Nephron (organoid): ENCODE measurements at regions not wholly inside any gene's neighbourhood (a gene's known extent, or its start where the extent isn't known, plus 50 kb on each side); places are given as distances from the start of the nearest gene placed in this dataset.

Experiments
- H3K27ac Mint-ChIP-seq, 3 experiments: 2 replicates each; pipeline ENCODE4 v1.8.0; 2020; ENCODE audit warnings: mixed read lengths in 3 of 3, mild to moderate bottlenecking in 2 of 3, moderate library complexity in 1 of 3
- H3K27me3 Mint-ChIP-seq: 2 replicates; pipeline ENCODE4 v1.8.0; 2021; ENCODE audit warnings: low read depth, mild to moderate bottlenecking, moderate library complexity, mixed read lengths
- H3K36me3 Mint-ChIP-seq: 2 replicates; pipeline ENCODE4 v1.8.0; 2020; ENCODE audit warnings: low read depth, mixed read lengths
- H3K4me1 Mint-ChIP-seq: 2 replicates; pipeline ENCODE4 v1.8.0; 2020; ENCODE audit warnings: mixed read lengths
- H3K4me3 Mint-ChIP-seq, 3 experiments: 2 replicates each; pipeline ENCODE4 v1.8.0; 2020; ENCODE audit warnings: mild to moderate bottlenecking in 3 of 3, mixed read lengths in 3 of 3, moderate library complexity in 2 of 3
- H3K9me3 Mint-ChIP-seq: 2 replicates; pipeline ENCODE4 v1.8.0; 2020; ENCODE audit warnings: mixed read lengths
- TF ChIP-seq, protein P1 (sequence below), 3 experiments: fragments of 200-600 bp; sonication (generic); IDR thresholded peaks; one replicate each; pipeline ENCODE4 v1.5.0; 2021; ENCODE audit warnings: antibody characterized with exemption in 3 of 3; ENCODE audit not compliant: unreplicated experiment in 3 of 3

DNA sequence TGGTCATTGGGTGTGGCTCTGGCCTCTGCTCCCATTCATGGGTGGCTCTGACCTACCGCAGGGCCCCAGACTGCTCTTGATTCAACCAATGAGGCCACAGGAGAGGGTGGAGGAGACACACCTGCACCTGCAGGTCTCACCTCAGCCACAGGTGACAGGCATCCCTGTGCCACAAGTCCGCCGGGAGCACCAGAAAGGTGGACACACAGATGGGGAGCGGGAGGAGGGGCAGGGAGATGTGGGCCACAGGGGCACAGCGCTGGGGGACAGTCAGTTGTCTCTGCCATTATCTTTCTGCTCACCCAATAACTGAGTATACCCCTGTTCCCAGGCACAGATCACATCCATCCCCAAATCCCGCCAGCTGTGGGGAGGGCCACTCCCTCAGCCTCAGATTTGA, 189.1 kb upstream of the SALL3 start:
- Mint-ChIP-seq H3K27me3 (peaks cover 24% of the 10 kb centered on the region), H3K9me3 (no peaks in the 10 kb centered on the region), H3K36me3 (no peaks in the 10 kb centered on the region), H3K4me1 (no peaks in the 10 kb centered on the region), H3K27ac (no peak overlapping the region), H3K4me3 (no peak overlapping the region)
- TF ChIP-seq, protein P1, sequence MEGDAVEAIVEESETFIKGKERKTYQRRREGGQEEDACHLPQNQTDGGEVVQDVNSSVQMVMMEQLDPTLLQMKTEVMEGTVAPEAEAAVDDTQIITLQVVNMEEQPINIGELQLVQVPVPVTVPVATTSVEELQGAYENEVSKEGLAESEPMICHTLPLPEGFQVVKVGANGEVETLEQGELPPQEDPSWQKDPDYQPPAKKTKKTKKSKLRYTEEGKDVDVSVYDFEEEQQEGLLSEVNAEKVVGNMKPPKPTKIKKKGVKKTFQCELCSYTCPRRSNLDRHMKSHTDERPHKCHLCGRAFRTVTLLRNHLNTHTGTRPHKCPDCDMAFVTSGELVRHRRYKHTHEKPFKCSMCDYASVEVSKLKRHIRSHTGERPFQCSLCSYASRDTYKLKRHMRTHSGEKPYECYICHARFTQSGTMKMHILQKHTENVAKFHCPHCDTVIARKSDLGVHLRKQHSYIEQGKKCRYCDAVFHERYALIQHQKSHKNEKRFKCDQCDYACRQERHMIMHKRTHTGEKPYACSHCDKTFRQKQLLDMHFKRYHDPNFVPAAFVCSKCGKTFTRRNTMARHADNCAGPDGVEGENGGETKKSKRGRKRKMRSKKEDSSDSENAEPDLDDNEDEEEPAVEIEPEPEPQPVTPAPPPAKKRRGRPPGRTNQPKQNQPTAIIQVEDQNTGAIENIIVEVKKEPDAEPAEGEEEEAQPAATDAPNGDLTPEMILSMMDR (IDR thresholded peaks at IDR 0.05; ENCODE audit: unreplicated experiment in 3 of 3), result no peak

GRCh38 chr18:78790960-78791359, 188.7 kb upstream of the SALL3 start:
- Mint-ChIP-seq H3K9me3 (no peaks in the 10 kb centered on the region), H3K4me1 (no peaks in the 10 kb centered on the region), H3K4me3 (no peak overlapping the region), H3K27ac (no peak overlapping the region), H3K27me3 (peaks cover 24% of the 10 kb centered on the region), H3K36me3 (no peaks in the 10 kb centered on the region)
- TF ChIP-seq, protein P1 (IDR thresholded peaks at IDR 0.05; ENCODE audit: unreplicated experiment in 3 of 3), result no peak

DNA sequence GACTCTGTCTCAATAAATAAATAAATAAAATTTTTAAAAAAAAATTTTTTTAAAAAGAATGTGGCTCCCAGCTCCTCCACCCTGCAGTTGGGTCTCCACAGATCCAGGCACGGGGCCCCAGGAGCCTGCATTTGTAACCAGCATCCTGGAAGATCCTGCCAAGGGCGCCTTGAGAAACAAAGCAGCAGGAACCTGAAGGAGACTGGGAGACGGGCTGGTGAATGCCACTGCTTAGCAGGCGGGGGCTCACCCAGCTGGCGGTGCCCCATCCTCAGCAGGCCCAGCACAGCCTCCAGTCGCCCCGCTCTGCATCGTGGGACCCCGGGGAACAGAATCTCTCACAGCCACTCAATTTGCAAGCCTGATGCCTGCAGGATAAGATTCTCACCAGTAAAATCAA, 187.5 kb upstream of the SALL3 start:
- Mint-ChIP-seq H3K27me3 (peaks cover 25% of the 10 kb centered on the region), H3K36me3 (no peaks in the 10 kb centered on the region)

GRCh38 chr18:78792736-78793135, 186.9 kb upstream of the SALL3 start:
- Mint-ChIP-seq H3K4me1 (no peaks in the 10 kb centered on the region), H3K9me3 (no peaks in the 10 kb centered on the region), H3K27ac (no peak overlapping the region), H3K36me3 (no peaks in the 10 kb centered on the region), H3K27me3 (peaks cover 22% of the 10 kb centered on the region), H3K4me3 (no peak overlapping the region)
- TF ChIP-seq, protein P1 (IDR thresholded peaks at IDR 0.05; ENCODE audit: unreplicated experiment in 3 of 3), result no peak

More for the DNA sequence above, 187.5 kb upstream of the SALL3 start:
- Mint-ChIP-seq H3K27ac (no peak overlapping the region), H3K4me1 (no peaks in the 10 kb centered on the region), H3K4me3 (no peak overlapping the region), H3K9me3 (no peaks in the 10 kb centered on the region)
- TF ChIP-seq, protein P1 (IDR thresholded peaks at IDR 0.05; ENCODE audit: unreplicated experiment in 3 of 3), result no peak

GRCh38 chr18:78793313-78794070, 186.1 kb upstream of the SALL3 start:
- no peaks in the 10 kb centered on the region for H3K9me3 Mint-ChIP-seq
- no peaks in the 10 kb centered on the region for H3K36me3 Mint-ChIP-seq
- H3K27me3 Mint-ChIP-seq, result peaks cover 22% of the 10 kb centered on the region
- no peaks in the 10 kb centered on the region for H3K4me1 Mint-ChIP-seq
- no peak overlapping the region for H3K27ac Mint-ChIP-seq
- TF ChIP-seq, protein P1 (IDR thresholded peaks at IDR 0.05; ENCODE audit: unreplicated experiment in 3 of 3), result no peak
- H3K4me3 Mint-ChIP-seq, result no peak overlapping the region

DNA sequence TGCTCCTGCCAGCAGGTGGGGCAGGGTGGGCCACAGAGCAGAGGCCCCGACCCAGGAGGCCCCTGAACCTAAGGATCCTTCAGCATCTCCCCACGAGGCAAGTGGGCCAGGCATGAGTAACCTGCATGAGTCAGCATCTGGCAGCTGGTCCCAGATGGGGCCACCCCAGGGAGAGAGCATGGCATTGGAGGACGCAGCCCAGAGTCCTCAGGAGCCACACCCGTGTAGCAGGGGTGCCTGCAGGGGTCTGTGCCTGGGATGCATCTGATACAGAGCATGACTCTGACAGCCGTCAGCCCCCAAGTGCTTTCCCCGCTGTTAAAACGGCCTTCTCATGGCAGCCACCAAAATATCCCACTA, 185.6 kb upstream of the SALL3 start:
- H3K9me3 Mint-ChIP-seq, result no peaks in the 10 kb centered on the region
- no peak overlapping the region for H3K4me3 Mint-ChIP-seq
- no peaks in the 10 kb centered on the region for H3K36me3 Mint-ChIP-seq
- TF ChIP-seq, protein P1 (IDR thresholded peaks at IDR 0.05; ENCODE audit: unreplicated experiment in 3 of 3), result no peak
- no peaks in the 10 kb centered on the region for H3K4me1 Mint-ChIP-seq
- no peak overlapping the region for H3K27ac Mint-ChIP-seq
- peaks cover 22% of the 10 kb centered on the region for H3K27me3 Mint-ChIP-seq
